ENCODE measurements at regions not wholly inside any gene's neighbourhood (a gene's known extent, or its start where the extent isn't known, plus 50 kb on each side); places are given as distances from the start of the nearest gene placed in this dataset.

- DNase-seq (ENCODE audit: low read depth), result no peak
These were observed 401.5 kb upstream of the TRIB2 start for GRCh38 chr2:12315224-12315623.

GRCh38 chr2:12316476-12316875 lies 400.3 kb upstream of the TRIB2 start:
- no peak for DNase-seq (ENCODE audit: low read depth)

GRCh38 chr2:12317286-12317685 lies 399.4 kb upstream of the TRIB2 start:
- no peak for DNase-seq (ENCODE audit: low read depth)

DNA sequence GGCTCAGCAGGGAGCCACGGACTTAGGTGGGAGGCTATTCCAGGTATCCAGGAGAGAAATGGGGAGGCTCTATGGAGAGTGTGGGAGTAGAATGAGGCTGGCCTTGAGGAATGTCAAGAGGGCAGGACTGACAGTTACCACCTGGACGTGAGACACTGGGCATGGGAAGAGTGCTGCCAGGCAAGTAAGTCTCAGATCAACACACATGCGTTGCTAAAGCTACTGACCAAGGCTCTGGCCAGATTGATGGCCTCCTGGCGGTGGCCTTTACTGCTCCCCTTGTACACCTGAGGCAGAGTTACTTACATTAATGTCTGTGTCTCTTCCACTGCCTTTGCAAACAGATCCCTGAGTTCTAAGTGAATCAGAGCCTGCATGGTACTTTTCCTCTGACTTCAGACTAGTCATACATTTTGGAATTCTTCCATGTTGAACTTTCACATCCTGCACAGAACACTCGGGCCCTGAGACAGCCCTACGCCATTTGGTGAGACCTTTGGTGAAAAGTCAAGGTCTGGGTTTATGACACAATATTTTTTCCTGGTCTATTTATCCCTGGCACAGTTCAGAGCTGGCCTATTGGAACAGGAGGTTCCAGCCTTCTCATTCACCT lies 398.8 kb upstream of the TRIB2 start:
- no peak for DNase-seq (ENCODE audit: low read depth)

GRCh38 chr2:12318427-12319057 lies 398.2 kb upstream of the TRIB2 start:
- no peak for DNase-seq (ENCODE audit: low read depth)

DNA sequence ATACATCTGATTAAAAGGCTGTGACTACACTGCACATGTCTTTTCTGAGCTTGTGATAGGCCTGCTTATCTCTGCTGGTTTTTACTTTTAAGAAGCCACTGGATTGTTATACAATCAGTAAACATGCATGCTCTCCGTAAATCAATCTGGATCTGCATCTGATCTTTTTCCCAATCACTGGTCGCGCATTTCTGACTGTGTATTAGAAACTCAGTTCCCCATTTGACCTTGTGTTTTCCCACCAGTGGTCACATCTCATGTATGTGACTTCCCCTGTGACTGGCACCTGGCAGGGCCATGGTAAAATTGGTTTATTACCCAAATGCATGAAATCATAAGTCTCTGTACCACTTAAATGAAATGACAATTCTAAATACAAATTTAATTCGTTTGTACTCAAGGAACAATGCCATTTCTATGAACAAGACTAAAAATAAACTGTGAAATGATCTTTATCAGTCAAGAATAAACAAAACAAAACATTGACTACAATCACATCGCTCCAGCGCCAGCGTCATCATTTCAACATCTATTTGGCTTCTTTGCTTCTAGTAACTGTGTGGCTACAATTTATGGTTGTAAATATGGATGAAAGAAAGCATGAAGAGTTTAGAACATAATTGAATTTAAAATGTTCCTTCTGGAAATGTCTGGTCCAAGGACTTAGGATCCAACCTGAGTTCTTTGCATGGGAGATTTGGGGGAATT lies 396.6 kb upstream of the TRIB2 start:
- DNase-seq (ENCODE audit: low read depth), result no peak

DNA sequence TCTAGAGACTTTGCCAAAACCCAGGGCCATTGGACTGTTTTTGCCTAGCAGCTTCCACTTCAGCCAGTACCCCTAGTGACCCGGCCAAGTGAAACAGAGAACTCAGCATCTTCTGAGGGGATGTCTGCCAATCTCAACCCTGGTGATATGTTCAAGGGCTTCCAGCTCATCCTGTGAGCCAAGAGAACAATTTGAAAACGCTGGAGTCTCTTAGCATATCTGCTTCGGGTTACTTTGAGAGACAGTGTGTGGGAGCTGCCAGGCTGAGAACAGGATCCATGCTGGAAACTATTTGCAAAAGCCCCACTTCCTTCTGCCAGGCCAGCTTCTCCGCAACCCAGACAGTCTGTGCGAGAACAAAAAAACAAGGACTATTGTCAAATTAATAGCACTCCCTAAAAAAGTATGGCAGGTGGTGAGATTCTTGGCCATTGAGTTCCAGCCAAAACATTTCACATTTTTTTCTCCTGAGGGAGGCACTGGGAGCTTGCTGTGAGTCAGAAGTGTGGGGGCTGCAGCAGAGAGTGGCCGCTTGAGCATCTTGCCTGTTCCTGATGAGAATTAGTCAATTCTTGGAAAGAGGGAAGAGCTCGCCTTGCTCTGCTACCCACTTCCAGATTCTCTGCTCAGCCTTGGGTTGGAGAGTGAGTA lies 395.6 kb upstream of the TRIB2 start:
- DNase-seq (ENCODE audit: low read depth), result no peak

- DNase-seq (ENCODE audit: low read depth), result no peak
These were observed 394.9 kb upstream of the TRIB2 start for GRCh38 chr2:12321886-12322285.

GRCh38 chr2:12325806-12326205 lies 390.9 kb upstream of the TRIB2 start:
- DNase-seq (ENCODE audit: low read depth), result no peak

DNA sequence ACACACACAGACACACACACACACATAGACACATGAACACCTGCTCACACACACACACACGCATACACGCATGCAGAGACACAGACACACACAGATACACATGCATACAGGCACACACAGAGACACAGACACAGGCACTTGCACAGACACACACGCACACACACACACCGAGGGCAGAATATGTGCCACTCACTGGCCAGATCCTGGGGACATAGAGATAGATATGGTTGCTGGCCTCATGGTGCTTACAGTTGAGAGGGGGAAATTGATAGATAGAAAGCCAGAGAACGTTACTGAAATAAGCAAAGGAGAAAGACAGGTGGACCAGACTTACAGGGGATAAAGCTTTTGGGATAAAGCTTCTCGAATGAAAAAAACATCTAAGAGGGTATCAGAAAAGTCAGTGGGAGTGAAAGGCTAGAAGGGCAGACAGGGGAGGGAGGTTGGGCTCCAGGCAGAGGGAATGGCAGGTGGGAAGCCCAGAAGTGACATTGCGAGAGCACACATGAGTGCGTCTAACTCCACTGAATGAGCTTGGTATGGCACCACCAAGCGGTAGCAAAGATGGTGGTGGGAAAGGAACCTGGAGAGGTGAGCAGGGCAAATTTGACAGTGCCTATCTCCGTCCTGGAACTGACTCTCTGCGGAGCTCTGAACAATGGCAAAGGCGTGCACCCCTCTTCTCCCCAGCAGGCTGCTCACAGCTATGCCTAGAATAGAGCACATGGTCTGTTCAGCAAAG lies 390.1 kb upstream of the TRIB2 start:
- no peak for DNase-seq (ENCODE audit: low read depth)

DNA sequence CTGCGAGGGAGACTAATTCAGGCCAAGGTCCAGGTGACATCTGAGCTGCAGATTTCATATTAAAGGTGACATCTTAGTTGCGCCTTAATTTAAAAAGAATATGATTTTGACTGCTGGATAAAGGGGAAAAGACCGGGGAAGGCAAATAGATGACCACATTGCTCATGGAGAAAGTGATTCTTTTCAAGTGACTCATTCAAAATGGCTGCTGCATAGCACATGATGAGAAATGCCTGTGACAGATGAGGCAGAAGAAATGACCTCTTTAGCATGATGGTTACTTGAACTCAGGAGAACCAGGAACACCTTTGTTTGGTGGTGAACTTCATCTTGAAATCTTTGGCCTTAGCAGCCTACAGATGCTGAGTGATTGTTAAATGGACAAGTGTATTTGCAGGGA lies 385.8 kb upstream of the TRIB2 start:
- DNase-seq (ENCODE audit: low read depth), result no peak

- DNase-seq (ENCODE audit: low read depth), result no peak
These were observed 385.0 kb upstream of the TRIB2 start for GRCh38 chr2:12331698-12332097.

- no peak for DNase-seq (ENCODE audit: low read depth)
These were observed 383.4 kb upstream of the TRIB2 start for GRCh38 chr2:12333293-12333692.

DNA sequence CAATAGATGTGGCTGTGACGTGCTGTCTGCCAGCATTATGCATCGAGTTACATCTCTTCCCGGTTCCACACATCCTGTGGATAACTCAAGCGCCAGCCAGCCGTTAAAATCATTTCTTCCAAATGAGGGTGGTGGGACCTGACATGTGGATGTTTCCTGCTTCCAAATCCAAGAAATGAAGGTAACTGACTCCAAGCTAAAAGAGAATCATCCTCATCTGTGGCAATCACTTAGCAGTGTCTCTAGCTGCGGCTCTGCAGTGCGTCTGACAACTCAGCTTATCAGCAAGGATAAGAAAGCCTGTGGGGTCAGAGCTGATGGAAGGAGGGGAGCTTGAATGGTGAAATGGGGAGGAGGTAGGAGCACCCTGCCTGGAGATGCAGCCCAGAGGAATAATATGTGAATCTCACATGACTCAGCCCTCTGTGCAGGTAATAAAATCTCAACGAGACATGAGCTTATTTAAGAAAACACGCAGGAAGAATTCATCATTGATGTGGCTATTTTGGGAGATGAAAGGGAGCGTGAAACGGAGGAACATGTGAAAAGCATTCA lies 382.2 kb upstream of the TRIB2 start:
- no peak for DNase-seq (ENCODE audit: low read depth)

DNA sequence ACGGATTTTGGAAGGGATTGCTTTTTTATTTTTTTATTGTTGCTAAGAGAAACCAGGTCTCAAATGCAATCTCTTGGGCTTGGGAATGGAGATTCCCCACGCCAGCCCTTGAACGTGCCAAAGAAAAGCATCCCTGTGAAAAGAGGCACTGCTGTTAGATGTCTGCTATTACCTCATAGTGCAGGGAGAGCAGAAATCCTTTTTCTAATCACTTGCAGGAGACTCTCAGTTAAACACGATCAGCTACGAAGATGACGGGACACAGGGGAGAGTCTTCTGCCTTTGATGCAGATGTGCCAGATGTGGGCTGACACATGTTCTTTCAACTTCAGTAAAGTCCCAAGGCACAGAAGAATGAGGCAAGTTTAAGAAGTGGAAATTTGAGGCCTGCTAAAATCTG lies 381.6 kb upstream of the TRIB2 start:
- peak; percentile 66 for DNase-seq (ENCODE audit: low read depth)

GRCh38 chr2:12335995-12336394 lies 380.7 kb upstream of the TRIB2 start:
- no peak for DNase-seq (ENCODE audit: low read depth)

DNA sequence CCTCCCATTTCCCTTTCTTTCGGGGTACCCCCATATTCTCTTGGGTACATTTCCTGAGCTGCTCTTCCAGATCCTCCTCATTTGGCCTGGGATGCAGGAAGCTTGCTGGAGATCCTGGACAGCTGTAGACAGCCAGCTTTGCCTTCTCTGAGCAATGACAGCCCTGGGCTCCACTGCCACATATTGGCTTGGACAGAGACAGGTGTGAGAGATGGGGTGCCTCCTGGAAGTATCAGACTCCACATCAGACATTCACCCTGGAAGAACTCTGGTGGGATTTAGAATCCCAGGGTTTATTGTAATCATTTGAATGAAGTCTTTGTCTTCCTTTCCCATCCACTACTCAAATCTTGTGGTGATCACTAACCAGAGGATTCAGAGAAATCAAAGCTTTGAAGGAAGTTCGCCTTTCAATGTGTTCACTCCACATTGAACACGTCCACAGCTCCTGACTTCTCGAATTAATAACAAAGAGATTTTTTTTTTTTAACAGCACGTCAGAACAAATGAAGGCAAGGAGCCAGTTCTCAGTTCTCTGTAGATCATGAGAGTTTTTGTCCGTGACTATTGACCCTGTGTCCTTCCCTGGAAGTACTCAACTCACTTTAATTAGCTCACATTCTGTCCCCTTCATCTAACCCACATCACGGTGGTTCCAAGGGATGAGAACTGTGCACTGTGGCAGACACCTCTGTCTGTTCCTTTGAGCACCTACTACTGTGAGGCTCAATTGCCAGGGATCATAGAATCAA lies 377.6 kb upstream of the TRIB2 start:
- no peak for DNase-seq (ENCODE audit: low read depth)

DNA sequence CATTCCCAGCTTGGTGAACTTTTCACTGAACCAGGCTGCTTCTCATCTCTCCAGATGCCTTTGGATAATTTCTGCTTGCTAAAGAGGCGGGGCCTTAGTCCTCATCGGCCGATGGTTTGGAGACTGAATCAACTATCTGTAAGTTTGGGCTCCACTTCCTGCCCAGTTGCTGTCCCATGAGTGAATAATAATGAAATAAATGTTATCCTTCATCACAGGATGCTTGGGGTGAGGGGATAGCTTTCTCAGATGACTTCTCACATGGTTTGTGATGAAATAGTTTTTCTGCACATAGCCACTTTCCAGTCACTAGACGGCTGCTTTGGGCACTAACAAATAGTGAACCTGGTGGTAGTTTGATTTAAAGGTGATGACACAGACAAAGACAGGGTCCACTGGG lies 376.6 kb upstream of the TRIB2 start:
- no peak for DNase-seq (ENCODE audit: low read depth)

GRCh38 chr2:12341215-12341614 lies 375.5 kb upstream of the TRIB2 start:
- no peak for DNase-seq (ENCODE audit: low read depth)

GRCh38 chr2:12341920-12342319 lies 374.8 kb upstream of the TRIB2 start:
- no peak for DNase-seq (ENCODE audit: low read depth)

- DNase-seq (ENCODE audit: low read depth), result no peak
These were observed 373.6 kb upstream of the TRIB2 start for GRCh38 chr2:12343141-12343540.

All from forelimb muscle (tissue), 1 donor.